PC-3 (cell line): ENCODE measurements at regions not wholly inside any gene's neighbourhood (a gene's known extent, or its start where the extent isn't known, plus 50 kb on each side); places are given as distances from the start of the nearest gene placed in this dataset.
"Not testable (repeated sequence)": the region's sequence is repeated elsewhere in the genome, so short reads cannot be mapped to it uniquely, and the experiment has no call there.

ENCODE experiments used
- ATAC-seq: fragments of 200-7000 bp; cut with Tn5 transposase; 2 replicates; pipeline ENCODE4 v1.9.1; 2020; ENCODE audit warnings: mild to moderate bottlenecking, moderate library complexity
- BruUV-seq: library from RNA; stranded (reverse); fragments of 400-500 nt; replicated peaks from 2 replicates; lab custom pipeline; 2021; lab: Mats Ljungman, UMichigan
- CTCF ChIA-PET: fragments of 300-600 bp; sonication (Branson Sonifier 250); formaldehyde crosslinking; loops from one replicate; lab custom pipeline; 2022; ENCODE audit warnings: antibody characterized with exemption; lab: Charles Lee
- POLR2A ChIA-PET: fragments of 300-600 bp; sonication (Branson Sonifier 250); formaldehyde crosslinking; loops from one replicate; lab custom pipeline; 2022; ENCODE audit warnings: antibody characterized with exemption; ENCODE audit not compliant: unreplicated experiment; lab: Charles Lee
- DNase-seq: peaks from one replicate; pipeline ENCODE4 v3.0.0-alpha.2; 2015
- H2AFZ ChIP-seq: fragments of 300-600 bp; sonication (generic); 2 replicates; pipeline ENCODE4 v1.6.0; 2016; ENCODE audit warnings: antibody characterized with exemption, low read length
- H3F3A ChIP-seq: fragments of 300-600 bp; sonication (generic); one replicate; pipeline ENCODE4 v1.6.0; 2017; ENCODE audit warnings: antibody characterized with exemption, low read length, control low read depth, mild to moderate bottlenecking; ENCODE audit not compliant: unreplicated experiment
- H3K27ac ChIP-seq: fragments of 300-600 bp; sonication (generic); 2 replicates; pipeline ENCODE4 v1.5.1; 2016; ENCODE audit warnings: mild to moderate bottlenecking, low read length
- H3K27me3 ChIP-seq: fragments of 300-600 bp; sonication (generic); 2 replicates; pipeline ENCODE4 v1.6.1; 2016; ENCODE audit warnings: low read length, mixed read lengths
- H3K36me3 ChIP-seq: fragments of 300-600 bp; sonication (generic); 2 replicates; pipeline ENCODE4 v1.6.1; 2016; ENCODE audit warnings: low read depth, mixed run types, low read length, mixed read lengths
- H3K4me1 ChIP-seq: fragments of 300-600 bp; sonication (generic); 2 replicates; pipeline ENCODE4 v1.5.1; 2016; ENCODE audit warnings: low read length; ENCODE audit not compliant: insufficient read depth
- H3K4me2 ChIP-seq: fragments of 300-600 bp; sonication (generic); 2 replicates; pipeline ENCODE4 v1.6.0; 2016; ENCODE audit warnings: low read length
- H3K4me3 ChIP-seq: fragments of 300-600 bp; sonication (generic); 2 replicates; pipeline ENCODE4 v1.5.1; 2016; ENCODE audit warnings: mild to moderate bottlenecking, low read length, mixed read lengths
- H3K79me2 ChIP-seq: fragments of 300-600 bp; sonication (generic); 2 replicates; pipeline ENCODE4 v1.6.1; 2017; ENCODE audit warnings: low read length, mixed read lengths
- H3K9ac ChIP-seq: fragments of 300-600 bp; sonication (generic); 2 replicates; pipeline ENCODE4 v1.6.0; 2016; ENCODE audit warnings: mild to moderate bottlenecking, low read length
- H3K9me2 ChIP-seq: fragments of 300-600 bp; sonication (generic); replicated peaks from 2 replicates; pipeline ENCODE4 v1.6.1; 2016; ENCODE audit warnings: mixed run types, low read length, mixed read lengths
- H3K9me3 ChIP-seq: fragments of 300-600 bp; sonication (generic); 2 replicates; pipeline ENCODE4 v1.6.1; 2016; ENCODE audit warnings: low read length, mixed read lengths
- H4K20me1 ChIP-seq: fragments of 300-600 bp; sonication (generic); 2 replicates; pipeline ENCODE4 v1.6.1; 2016; ENCODE audit warnings: low read length, mixed read lengths
- CTCF ChIP-seq: fragments of 300-600 bp; sonication (generic); conservative IDR thresholded peaks from 2 replicates; pipeline ENCODE4 v1.5.1; 2017; ENCODE audit warnings: antibody characterized with exemption, low read depth, mild to moderate bottlenecking, low read length
- EZH2 ChIP-seq: fragments of 300-600 bp; sonication (generic); IDR thresholded peaks from one replicate; pipeline ENCODE4 v1.6.1; 2017; ENCODE audit warnings: antibody characterized with exemption, mild to moderate bottlenecking, low read length; ENCODE audit not compliant: unreplicated experiment
- EZH2phosphoT487 ChIP-seq: fragments of 300-600 bp; sonication (generic); IDR thresholded peaks from 2 replicates; pipeline ENCODE4 v1.6.1; 2018; ENCODE audit warnings: mild to moderate bottlenecking, antibody characterized with exemption, low read length, borderline replicate concordance
- intact Hi-C: fragments of 100-400 bp; cut with micrococcal nuclease; formaldehyde crosslinking; loops from 2 replicates; pipeline ENCODE4 v1.9.0; 2023

- Histone ChIP-seq H3K4me1 (no peaks in the 10 kb centered on the region), H3F3A (no peaks in the 10 kb centered on the region), H3K4me2 (no peak overlapping the region), H2AFZ (no peak overlapping the region), H4K20me1 (no peaks in the 10 kb centered on the region), H3K9me3 (0 out of 2 replicates have a peak, but pooled peaks cover 11% of the 10 kb centered on the region), H3K9ac (no peak overlapping the region), H3K36me3 (no peaks in the 10 kb centered on the region), H3K4me3 (no peak overlapping the region), H3K79me2 (no peaks in the 10 kb centered on the region), H3K27me3 (peaks cover 65% of the 10 kb centered on the region), H3K9me2 (no peaks in the 10 kb centered on the region), H3K27ac (no peak overlapping the region)
- ChIA-PET POLR2A (no interaction called here), CTCF (no interaction called here)
- TF ChIP-seq CTCF (no peak), EZH2phosphoT487 (no peak), EZH2 (no peak)
- BruUV-seq, result no TSS peak
- no peak for DNase-seq
- no peak for ATAC-seq
- intact Hi-C loops, result no loop called here
Observed at GRCh38 chr5:171724468-171725204, 61.0 kb upstream of the SMIM23 start.

DNA sequence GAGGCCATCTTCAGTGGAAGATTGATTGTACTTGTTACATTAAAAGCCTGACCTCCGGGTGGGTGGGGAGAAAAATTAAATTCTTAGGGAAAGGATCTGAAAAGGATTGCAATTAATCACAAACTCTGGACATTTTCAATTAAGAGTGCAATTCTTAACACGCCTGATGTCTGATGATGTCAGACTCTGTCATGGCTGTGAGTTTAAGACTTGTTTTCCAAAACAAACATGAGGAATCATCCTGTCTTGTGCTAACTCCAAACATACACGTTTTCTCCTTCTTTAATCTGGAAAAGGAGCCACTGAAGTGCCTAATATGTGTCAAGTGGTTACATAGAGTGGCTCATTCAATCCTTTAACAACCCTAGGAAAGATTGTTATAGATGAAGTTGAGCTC is 60.4 kb upstream of the SMIM23 start:
- Histone ChIP-seq H3K79me2 (no peaks in the 10 kb centered on the region), H3K9ac (no peak overlapping the region), H3K4me1 (no peaks in the 10 kb centered on the region), H4K20me1 (no peaks in the 10 kb centered on the region), H2AFZ (no peak overlapping the region), H3K27ac (no peak overlapping the region), H3K36me3 (no peaks in the 10 kb centered on the region), H3K4me2 (no peak overlapping the region), H3K9me2 (no peaks in the 10 kb centered on the region), H3K9me3 (0 out of 2 replicates have a peak, but pooled peaks cover 17% of the 10 kb centered on the region), H3K4me3 (no peak overlapping the region), H3K27me3 (peaks cover 60% of the 10 kb centered on the region), H3F3A (no peaks in the 10 kb centered on the region)
- TF ChIP-seq EZH2 (no peak), EZH2phosphoT487 (no peak), CTCF (no peak)
- ChIA-PET CTCF (no interaction called here), POLR2A (no interaction called here)
- BruUV-seq, result no TSS peak
- DNase-seq (no peak), ATAC-seq (no peak)
- intact Hi-C loops, result no loop called here

DNA sequence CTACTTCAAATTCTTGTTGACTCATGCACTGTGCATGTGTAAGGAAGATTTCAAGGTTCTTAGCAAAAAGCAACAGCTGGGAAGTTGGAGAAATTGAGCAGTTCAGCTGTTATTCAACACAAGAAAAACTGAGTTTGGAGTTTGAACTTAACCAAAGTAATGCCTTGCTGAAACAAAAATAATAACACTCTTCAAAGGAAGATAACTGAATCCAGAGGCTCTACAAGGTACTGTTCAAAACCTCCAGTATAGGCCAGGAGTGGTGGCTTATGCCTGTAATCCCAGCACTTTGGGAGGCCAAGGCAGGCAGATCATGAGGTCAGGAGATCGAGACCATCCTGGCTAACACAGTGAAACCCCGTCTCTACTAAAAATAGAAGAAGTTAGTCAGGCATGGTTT is 58.8 kb upstream of the SMIM23 start:
- H3F3A ChIP-seq, DNase-seq, intact Hi-C loops, H3K27ac ChIP-seq, ATAC-seq, H3K4me1 ChIP-seq, CTCF ChIA-PET, H4K20me1 ChIP-seq, H3K9me2 ChIP-seq, POLR2A ChIA-PET, H2AFZ ChIP-seq, H3K36me3 ChIP-seq, H3K4me3 ChIP-seq, H3K4me2 ChIP-seq, H3K79me2 ChIP-seq, BruUV-seq, H3K9ac ChIP-seq: not testable (repeated sequence)
- 0 out of 2 replicates have a peak, but pooled peaks cover 17% of the 10 kb centered on the region for H3K9me3 ChIP-seq
- H3K27me3 ChIP-seq, result peaks cover 44% of the 10 kb centered on the region
